ENCODE measurements at regions not wholly inside any gene's neighbourhood (a gene's known extent, or its start where the extent isn't known, plus 50 kb on each side); places are given as distances from the start of the nearest gene placed in this dataset.

- H3K4me1 Mint-ChIP-seq, result peaks cover 2% of the 10 kb centered on the region; the same call in 1 of the 3 replicates
- Histone ChIP-seq H3K4me3 (no peak overlapping the region), H3K36me3 (ENCODE audit: insufficient read depth) (no peaks in the 10 kb centered on the region), H3K4me1 (ENCODE audit: insufficient read depth) (no peaks in the 10 kb centered on the region), H3K79me2 (replicated peaks; ENCODE audit: insufficient read depth) (no peaks in the 10 kb centered on the region), H2AFZ (no peak overlapping the region), H3K9me2 (ENCODE audit: insufficient read depth) (peaks cover 10% of the 10 kb centered on the region; the same call in 1 of the 2 replicates), H4K20me1 (replicated peaks; ENCODE audit: insufficient read depth) (no peaks in the 10 kb centered on the region), H3K27me3 (ENCODE audit: insufficient read depth) (no peaks in the 10 kb centered on the region), H3F3A (replicated peaks; ENCODE audit: low read depth) (no peaks in the 10 kb centered on the region), H3K27ac (ENCODE audit: low read depth) (no peak overlapping the region), H3K4me2 (no peak overlapping the region)
- H3K27me3 Mint-ChIP-seq (ENCODE audit: insufficient read depth, low read depth, poor library complexity), result peaks cover 6% of the 10 kb centered on the region
- no peak for DNase-seq (ENCODE audit: low spot score)
- TF ChIP-seq, protein P1, sequence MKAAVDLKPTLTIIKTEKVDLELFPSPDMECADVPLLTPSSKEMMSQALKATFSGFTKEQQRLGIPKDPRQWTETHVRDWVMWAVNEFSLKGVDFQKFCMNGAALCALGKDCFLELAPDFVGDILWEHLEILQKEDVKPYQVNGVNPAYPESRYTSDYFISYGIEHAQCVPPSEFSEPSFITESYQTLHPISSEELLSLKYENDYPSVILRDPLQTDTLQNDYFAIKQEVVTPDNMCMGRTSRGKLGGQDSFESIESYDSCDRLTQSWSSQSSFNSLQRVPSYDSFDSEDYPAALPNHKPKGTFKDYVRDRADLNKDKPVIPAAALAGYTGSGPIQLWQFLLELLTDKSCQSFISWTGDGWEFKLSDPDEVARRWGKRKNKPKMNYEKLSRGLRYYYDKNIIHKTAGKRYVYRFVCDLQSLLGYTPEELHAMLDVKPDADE (IDR thresholded peaks at IDR 0.05), result no peak
- TF ChIP-seq CREB1 (CRISPR knock-in tag; IDR thresholded peaks at IDR 0.05; ENCODE audit: low read depth) (no peak), EZH2phosphoT487 (IDR thresholded peaks at IDR 0.05; ENCODE audit: unreplicated experiment) (no peak), POLR2AphosphoS5 (IDR thresholded peaks at IDR 0.05; ENCODE audit: low read depth) (no peak), STAT1 (IDR thresholded peaks at IDR 0.05; ENCODE audit: unreplicated experiment) (no peak), REST (IDR thresholded peaks at IDR 0.05; ENCODE audit: unreplicated experiment) (no peak), ZNF331 (CRISPR knock-in tag; IDR thresholded peaks at IDR 0.05; ENCODE audit: low read depth) (no peak), JUNB (IDR thresholded peaks at IDR 0.05; ENCODE audit: unreplicated experiment) (no peak), NANOG (IDR thresholded peaks at IDR 0.05; ENCODE audit: borderline replicate concordance) (no peak), ZNF114 (CRISPR knock-in tag; IDR thresholded peaks at IDR 0.05) (no peak), EZH2 (IDR thresholded peaks at IDR 0.05; ENCODE audit: low read depth, unreplicated experiment) (no peak)
- TF ChIP-seq, protein P2, sequence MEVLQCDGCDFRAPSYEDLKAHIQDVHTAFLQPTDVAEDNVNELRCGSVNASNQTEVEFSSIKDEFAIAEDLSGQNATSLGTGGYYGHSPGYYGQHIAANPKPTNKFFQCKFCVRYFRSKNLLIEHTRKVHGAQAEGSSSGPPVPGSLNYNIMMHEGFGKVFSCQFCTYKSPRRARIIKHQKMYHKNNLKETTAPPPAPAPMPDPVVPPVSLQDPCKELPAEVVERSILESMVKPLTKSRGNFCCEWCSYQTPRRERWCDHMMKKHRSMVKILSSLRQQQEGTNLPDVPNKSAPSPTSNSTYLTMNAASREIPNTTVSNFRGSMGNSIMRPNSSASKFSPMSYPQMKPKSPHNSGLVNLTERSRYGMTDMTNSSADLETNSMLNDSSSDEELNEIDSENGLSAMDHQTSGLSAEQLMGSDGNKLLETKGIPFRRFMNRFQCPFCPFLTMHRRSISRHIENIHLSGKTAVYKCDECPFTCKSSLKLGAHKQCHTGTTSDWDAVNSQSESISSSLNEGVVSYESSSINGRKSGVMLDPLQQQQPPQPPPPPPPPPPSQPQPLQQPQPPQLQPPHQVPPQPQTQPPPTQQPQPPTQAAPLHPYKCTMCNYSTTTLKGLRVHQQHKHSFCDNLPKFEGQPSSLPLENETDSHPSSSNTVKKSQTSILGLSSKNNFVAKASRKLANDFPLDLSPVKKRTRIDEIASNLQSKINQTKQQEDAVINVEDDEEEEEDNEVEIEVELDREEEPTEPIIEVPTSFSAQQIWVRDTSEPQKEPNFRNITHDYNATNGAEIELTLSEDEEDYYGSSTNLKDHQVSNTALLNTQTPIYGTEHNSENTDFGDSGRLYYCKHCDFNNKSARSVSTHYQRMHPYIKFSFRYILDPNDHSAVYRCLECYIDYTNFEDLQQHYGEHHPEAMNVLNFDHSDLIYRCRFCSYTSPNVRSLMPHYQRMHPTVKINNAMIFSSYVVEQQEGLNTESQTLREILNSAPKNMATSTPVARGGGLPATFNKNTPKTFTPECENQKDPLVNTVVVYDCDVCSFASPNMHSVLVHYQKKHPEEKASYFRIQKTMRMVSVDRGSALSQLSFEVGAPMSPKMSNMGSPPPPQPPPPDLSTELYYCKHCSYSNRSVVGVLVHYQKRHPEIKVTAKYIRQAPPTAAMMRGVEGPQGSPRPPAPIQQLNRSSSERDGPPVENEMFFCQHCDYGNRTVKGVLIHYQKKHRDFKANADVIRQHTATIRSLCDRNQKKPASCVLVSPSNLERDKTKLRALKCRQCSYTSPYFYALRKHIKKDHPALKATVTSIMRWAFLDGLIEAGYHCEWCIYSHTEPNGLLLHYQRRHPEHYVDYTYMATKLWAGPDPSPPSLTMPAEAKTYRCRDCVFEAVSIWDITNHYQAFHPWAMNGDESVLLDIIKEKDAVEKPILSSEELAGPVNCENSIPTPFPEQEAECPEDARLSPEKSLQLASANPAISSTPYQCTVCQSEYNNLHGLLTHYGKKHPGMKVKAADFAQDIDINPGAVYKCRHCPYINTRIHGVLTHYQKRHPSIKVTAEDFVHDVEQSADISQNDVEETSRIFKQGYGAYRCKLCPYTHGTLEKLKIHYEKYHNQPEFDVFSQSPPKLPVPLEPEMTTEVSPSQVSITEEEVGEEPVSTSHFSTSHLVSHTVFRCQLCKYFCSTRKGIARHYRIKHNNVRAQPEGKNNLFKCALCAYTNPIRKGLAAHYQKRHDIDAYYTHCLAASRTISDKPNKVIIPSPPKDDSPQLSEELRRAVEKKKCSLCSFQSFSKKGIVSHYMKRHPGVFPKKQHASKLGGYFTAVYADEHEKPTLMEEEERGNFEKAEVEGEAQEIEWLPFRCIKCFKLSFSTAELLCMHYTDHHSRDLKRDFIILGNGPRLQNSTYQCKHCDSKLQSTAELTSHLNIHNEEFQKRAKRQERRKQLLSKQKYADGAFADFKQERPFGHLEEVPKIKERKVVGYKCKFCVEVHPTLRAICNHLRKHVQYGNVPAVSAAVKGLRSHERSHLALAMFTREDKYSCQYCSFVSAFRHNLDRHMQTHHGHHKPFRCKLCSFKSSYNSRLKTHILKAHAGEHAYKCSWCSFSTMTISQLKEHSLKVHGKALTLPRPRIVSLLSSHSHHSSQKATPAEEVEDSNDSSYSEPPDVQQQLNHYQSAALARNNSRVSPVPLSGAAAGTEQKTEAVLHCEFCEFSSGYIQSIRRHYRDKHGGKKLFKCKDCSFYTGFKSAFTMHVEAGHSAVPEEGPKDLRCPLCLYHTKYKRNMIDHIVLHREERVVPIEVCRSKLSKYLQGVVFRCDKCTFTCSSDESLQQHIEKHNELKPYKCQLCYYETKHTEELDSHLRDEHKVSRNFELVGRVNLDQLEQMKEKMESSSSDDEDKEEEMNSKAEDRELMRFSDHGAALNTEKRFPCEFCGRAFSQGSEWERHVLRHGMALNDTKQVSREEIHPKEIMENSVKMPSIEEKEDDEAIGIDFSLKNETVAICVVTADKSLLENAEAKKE (CRISPR knock-in tag; IDR thresholded peaks at IDR 0.05), result no peak
- TF ChIP-seq, protein P3, sequence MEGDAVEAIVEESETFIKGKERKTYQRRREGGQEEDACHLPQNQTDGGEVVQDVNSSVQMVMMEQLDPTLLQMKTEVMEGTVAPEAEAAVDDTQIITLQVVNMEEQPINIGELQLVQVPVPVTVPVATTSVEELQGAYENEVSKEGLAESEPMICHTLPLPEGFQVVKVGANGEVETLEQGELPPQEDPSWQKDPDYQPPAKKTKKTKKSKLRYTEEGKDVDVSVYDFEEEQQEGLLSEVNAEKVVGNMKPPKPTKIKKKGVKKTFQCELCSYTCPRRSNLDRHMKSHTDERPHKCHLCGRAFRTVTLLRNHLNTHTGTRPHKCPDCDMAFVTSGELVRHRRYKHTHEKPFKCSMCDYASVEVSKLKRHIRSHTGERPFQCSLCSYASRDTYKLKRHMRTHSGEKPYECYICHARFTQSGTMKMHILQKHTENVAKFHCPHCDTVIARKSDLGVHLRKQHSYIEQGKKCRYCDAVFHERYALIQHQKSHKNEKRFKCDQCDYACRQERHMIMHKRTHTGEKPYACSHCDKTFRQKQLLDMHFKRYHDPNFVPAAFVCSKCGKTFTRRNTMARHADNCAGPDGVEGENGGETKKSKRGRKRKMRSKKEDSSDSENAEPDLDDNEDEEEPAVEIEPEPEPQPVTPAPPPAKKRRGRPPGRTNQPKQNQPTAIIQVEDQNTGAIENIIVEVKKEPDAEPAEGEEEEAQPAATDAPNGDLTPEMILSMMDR (conservative IDR thresholded peaks at IDR 0.05; ENCODE audit: low read depth in 2 of 2), result no peak
- ATAC-seq, result no peak
- H3K4me3 Mint-ChIP-seq, result no peak overlapping the region
- no peaks in the 10 kb centered on the region; the same call in 2 of the 3 replicates for H3K9me3 Mint-ChIP-seq
- no peak overlapping the region for H3K27ac Mint-ChIP-seq
- H3K36me3 Mint-ChIP-seq (ENCODE audit: low read depth), result no peaks in the 10 kb centered on the region
Measured at GRCh38 chr16:20214401-20214800, 112.9 kb downstream of the GP2 start.

Measured in GM23338 (cell line).